SK-N-SH (cell line): ENCODE measurements at regions not wholly inside any gene's neighbourhood (a gene's known extent, or its start where the extent isn't known, plus 50 kb on each side); places are given as distances from the start of the nearest gene placed in this dataset.

Experiments used
- EP300 ChIP-seq, 2 experiments: IDR thresholded peaks; 2 replicates each; pipeline versions ENCODE4 v1.4.0 to v1.6.1; 2012; ENCODE audit warnings: borderline replicate concordance in 1 of 2, low read depth in 1 of 2, low read length in 1 of 2
- TF ChIP-seq, protein P1 (sequence below): fragments of 200-600 bp; sonication (generic); IDR thresholded peaks from 2 replicates; pipeline ENCODE4 v1.6.1; 2017; ENCODE audit warnings: antibody characterized with exemption, mild to moderate bottlenecking, moderate library complexity
- TF ChIP-seq, protein P2 (sequence below): fragments of 150-350 bp; IDR thresholded peaks from 2 replicates; pipeline ENCODE4 v1.6.1; 2017; ENCODE audit warnings: antibody characterized with exemption, low read length, low read depth, borderline replicate concordance

DNA sequence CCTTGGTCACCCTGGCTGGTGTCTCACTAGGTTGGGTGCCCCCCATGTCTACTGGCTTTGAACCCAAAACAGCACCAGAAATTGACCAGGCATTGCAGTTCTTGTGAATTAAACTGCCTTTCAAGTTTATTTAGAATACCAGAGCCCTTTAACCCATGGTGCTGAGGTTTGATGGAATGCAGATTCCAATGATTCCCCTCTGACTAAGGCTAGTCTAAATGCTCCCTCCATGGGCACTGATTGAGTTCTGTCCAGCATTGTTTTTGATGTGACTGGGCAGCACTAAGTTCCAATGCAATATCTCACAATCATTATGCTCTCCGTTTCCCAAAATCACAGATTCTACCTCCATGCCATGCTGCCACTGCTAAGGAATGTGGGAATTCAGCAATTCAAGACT lies 1047.4 kb upstream of the LRRN3 start:
- TF ChIP-seq, protein P1, sequence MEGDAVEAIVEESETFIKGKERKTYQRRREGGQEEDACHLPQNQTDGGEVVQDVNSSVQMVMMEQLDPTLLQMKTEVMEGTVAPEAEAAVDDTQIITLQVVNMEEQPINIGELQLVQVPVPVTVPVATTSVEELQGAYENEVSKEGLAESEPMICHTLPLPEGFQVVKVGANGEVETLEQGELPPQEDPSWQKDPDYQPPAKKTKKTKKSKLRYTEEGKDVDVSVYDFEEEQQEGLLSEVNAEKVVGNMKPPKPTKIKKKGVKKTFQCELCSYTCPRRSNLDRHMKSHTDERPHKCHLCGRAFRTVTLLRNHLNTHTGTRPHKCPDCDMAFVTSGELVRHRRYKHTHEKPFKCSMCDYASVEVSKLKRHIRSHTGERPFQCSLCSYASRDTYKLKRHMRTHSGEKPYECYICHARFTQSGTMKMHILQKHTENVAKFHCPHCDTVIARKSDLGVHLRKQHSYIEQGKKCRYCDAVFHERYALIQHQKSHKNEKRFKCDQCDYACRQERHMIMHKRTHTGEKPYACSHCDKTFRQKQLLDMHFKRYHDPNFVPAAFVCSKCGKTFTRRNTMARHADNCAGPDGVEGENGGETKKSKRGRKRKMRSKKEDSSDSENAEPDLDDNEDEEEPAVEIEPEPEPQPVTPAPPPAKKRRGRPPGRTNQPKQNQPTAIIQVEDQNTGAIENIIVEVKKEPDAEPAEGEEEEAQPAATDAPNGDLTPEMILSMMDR: no peak
- TF ChIP-seq, protein P2, sequence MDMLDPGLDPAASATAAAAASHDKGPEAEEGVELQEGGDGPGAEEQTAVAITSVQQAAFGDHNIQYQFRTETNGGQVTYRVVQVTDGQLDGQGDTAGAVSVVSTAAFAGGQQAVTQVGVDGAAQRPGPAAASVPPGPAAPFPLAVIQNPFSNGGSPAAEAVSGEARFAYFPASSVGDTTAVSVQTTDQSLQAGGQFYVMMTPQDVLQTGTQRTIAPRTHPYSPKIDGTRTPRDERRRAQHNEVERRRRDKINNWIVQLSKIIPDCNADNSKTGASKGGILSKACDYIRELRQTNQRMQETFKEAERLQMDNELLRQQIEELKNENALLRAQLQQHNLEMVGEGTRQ: no peak
- TF ChIP-seq EP300 (IDR thresholded peaks at IDR 0.05; ENCODE audit: borderline replicate concordance in 1 of 2, low read depth in 1 of 2, low read length in 1 of 2): no peak
